Esophagus squamous epithelium (tissue), 4 donors: ENCODE measurements at regions not wholly inside any gene's neighbourhood (a gene's known extent, or its start where the extent isn't known, plus 50 kb on each side); places are given as distances from the start of the nearest gene placed in this dataset.

ENCODE experiments used
- CTCF ChIP-seq, 6 experiments: fragments of 450-650 bp in 4 of 6; fragments of 200-600 bp in 2 of 6; sonication (generic) in 2 of 6; IDR thresholded peaks; one replicate each; pipeline ENCODE4 v1.5.1; 2016 to 2019; ENCODE audit warnings: antibody characterized with exemption in 6 of 6, mild to moderate bottlenecking in 4 of 6, moderate library complexity in 4 of 6
- POLR2A ChIP-seq, 4 donors: fragments of 450-650 bp; IDR thresholded peaks; one replicate each; pipeline ENCODE4 v1.6.1; 2017; ENCODE audit warnings: antibody characterized with exemption in 4 of 4, mild to moderate bottlenecking in 4 of 4, moderate library complexity in 3 of 4

GRCh38 chr10:16348891-16349290 is 87.9 kb upstream of the PTER start:
- TF ChIP-seq POLR2A (IDR thresholded peaks at IDR 0.05), result no peak
- no peak for TF ChIP-seq CTCF (IDR thresholded peaks at IDR 0.05)
